Body of pancreas (tissue), 4 donors: ENCODE measurements at regions not wholly inside any gene's neighbourhood (a gene's known extent, or its start where the extent isn't known, plus 50 kb on each side); places are given as distances from the start of the nearest gene placed in this dataset.

Source experiments
- CTCF ChIP-seq, 7 experiments: fragments of 450-650 bp in 4 of 7; fragments of 200-600 bp in 3 of 7; sonication (generic) in 3 of 7; IDR thresholded peaks; one replicate each; pipeline ENCODE4 v1.5.1; 2016 to 2019; ENCODE audit warnings: antibody characterized with exemption in 7 of 7
- POLR2A ChIP-seq, 3 donors: fragments of 450-650 bp; IDR thresholded peaks; one replicate each; pipeline ENCODE4 v1.6.1; 2016; ENCODE audit warnings: antibody characterized with exemption in 3 of 3, mild to moderate bottlenecking in 2 of 3

GRCh38 chr3:112740835-112741234 lies 99.9 kb upstream of the CCDC80 start:
- TF ChIP-seq CTCF (IDR thresholded peaks at IDR 0.05): no peak
- TF ChIP-seq POLR2A (IDR thresholded peaks at IDR 0.05): no peak
